HUDEP-2 (cell line): ENCODE measurements at regions not wholly inside any gene's neighbourhood (a gene's known extent, or its start where the extent isn't known, plus 50 kb on each side); places are given as distances from the start of the nearest gene placed in this dataset.

ENCODE experiments used
- DNase-seq, 76 experiments: peaks; one replicate each; lab custom pipeline; 2025; ENCODE audit not compliant: unreplicated experiment in 76 of 76; lab: John Stamatoyannopoulos, UW

GRCh38 chr2:137729305-137729704, 235.0 kb upstream of the HNMT start:
- DNase-seq = no peak

GRCh38 chr2:137737559-137737958, 226.7 kb upstream of the HNMT start:
- no peak for DNase-seq

- no peak for DNase-seq
Observed at GRCh38 chr2:137741784-137742362, 222.4 kb upstream of the HNMT start.

- DNase-seq = no peak
Observed at GRCh38 chr2:137747509-137747908, 216.8 kb upstream of the HNMT start.

GRCh38 chr2:137748533-137748932, 215.7 kb upstream of the HNMT start:
- DNase-seq = no peak

- no peak for DNase-seq
Observed at GRCh38 chr2:137764646-137765045, 199.6 kb upstream of the HNMT start.

GRCh38 chr2:137769406-137769805, 194.9 kb upstream of the HNMT start:
- no peak for DNase-seq

- DNase-seq = no peak
Observed at GRCh38 chr2:137770166-137770565, 194.1 kb upstream of the HNMT start.

- DNase-seq = no peak
Observed at GRCh38 chr2:137771064-137771463, 193.2 kb upstream of the HNMT start.

GRCh38 chr2:137772451-137772850, 191.8 kb upstream of the HNMT start:
- DNase-seq = no peak

GRCh38 chr2:137775529-137775928, 188.7 kb upstream of the HNMT start:
- DNase-seq = no peak

- DNase-seq = no peak
Observed at GRCh38 chr2:137776697-137777096, 187.6 kb upstream of the HNMT start.

GRCh38 chr2:137797641-137798040, 166.6 kb upstream of the HNMT start:
- no peak for DNase-seq

GRCh38 chr2:137799600-137799999, 164.7 kb upstream of the HNMT start:
- no peak for DNase-seq

- no peak for DNase-seq
Observed at GRCh38 chr2:137800386-137800785, 163.9 kb upstream of the HNMT start.

- DNase-seq = no peak
Observed at GRCh38 chr2:137801228-137801627, 163.0 kb upstream of the HNMT start.

GRCh38 chr2:137802038-137802437, 162.2 kb upstream of the HNMT start:
- DNase-seq = no peak

GRCh38 chr2:137806068-137806805, 158.0 kb upstream of the HNMT start:
- no peak for DNase-seq

GRCh38 chr2:137809252-137809651, 155.0 kb upstream of the HNMT start:
- DNase-seq = no peak

GRCh38 chr2:137809837-137810236, 154.4 kb upstream of the HNMT start:
- DNase-seq = no peak

GRCh38 chr2:137812517-137812916, 151.8 kb upstream of the HNMT start:
- no peak for DNase-seq

- DNase-seq = no peak
Observed at GRCh38 chr2:137813176-137813575, 151.1 kb upstream of the HNMT start.

GRCh38 chr2:137817058-137817457, 147.2 kb upstream of the HNMT start:
- no peak for DNase-seq
